ENCODE measurements at regions not wholly inside any gene's neighbourhood (a gene's known extent, or its start where the extent isn't known, plus 50 kb on each side); places are given as distances from the start of the nearest gene placed in this dataset.
"Not testable (repeated sequence)": the region's sequence is repeated elsewhere in the genome, so short reads cannot be mapped to it uniquely, and the experiment has no call there.

DNA sequence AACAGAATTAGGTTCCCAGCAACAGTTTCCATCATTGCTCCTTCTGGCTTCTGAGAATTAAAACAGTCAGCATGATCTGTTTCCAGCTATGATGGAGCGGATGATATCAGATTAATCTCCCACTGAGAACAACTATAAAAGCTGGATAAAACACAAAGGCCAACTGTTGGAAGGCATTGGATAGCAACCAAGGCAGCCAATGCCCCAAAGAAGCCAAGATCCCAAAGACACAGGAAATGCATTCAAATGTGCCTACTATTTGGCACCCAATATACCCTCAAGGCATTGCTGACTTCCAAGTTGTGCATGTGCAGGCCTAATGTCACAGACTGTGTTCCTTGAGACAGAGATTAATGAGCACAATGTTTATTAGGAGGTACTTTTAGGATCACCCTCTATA is 259.3 kb downstream of the ARHGAP12 start:
- peaks cover 12% of the 10 kb centered on the region for H3K4me1 ChIP-seq (ENCODE audit: control insufficient read depth, insufficient read depth, low read length)
- no peak overlapping the region for H3K9ac ChIP-seq (ENCODE audit: low read length)
- peak overlapping the region; percentile 71 for H3K27ac ChIP-seq (ENCODE audit: low read depth, low read length)
- H3K36me3 ChIP-seq (ENCODE audit: control insufficient read depth, insufficient read depth, low read length): no peaks in the 10 kb centered on the region
- H3K27me3 ChIP-seq (ENCODE audit: control insufficient read depth, insufficient read depth, low read length): no peaks in the 10 kb centered on the region
- H3K4me3 ChIP-seq (ENCODE audit: low read length): no peak overlapping the region

DNA sequence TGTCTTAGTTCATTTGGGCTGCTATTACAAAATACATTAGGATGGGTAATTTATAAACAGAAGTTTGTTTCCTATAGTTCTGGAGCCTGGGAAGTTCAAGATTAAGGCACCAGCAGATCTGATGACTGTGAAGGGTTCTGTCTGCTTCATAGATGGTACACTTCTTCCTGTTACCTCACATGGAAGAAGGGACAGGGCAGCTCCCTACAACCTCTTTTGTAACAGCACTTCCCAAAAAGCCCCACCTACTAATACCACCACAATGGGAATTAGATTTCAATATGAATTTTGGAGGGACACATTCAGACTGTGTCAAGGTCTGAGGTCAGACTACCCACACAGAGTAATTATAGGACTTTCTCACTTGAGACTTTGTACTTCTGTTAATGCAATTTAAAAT is 260.3 kb downstream of the ARHGAP12 start:
- H3K27ac ChIP-seq (ENCODE audit: low read depth, low read length): peak overlapping the region; percentile 71
- H3K27me3 ChIP-seq (ENCODE audit: control insufficient read depth, insufficient read depth, low read length): no peaks in the 10 kb centered on the region
- H3K36me3 ChIP-seq (ENCODE audit: control insufficient read depth, insufficient read depth, low read length): no peaks in the 10 kb centered on the region
- H3K9ac ChIP-seq (ENCODE audit: low read length): no peak overlapping the region
- peaks cover 15% of the 10 kb centered on the region for H3K4me1 ChIP-seq (ENCODE audit: control insufficient read depth, insufficient read depth, low read length)
- no peak overlapping the region for H3K4me3 ChIP-seq (ENCODE audit: low read length)

DNA sequence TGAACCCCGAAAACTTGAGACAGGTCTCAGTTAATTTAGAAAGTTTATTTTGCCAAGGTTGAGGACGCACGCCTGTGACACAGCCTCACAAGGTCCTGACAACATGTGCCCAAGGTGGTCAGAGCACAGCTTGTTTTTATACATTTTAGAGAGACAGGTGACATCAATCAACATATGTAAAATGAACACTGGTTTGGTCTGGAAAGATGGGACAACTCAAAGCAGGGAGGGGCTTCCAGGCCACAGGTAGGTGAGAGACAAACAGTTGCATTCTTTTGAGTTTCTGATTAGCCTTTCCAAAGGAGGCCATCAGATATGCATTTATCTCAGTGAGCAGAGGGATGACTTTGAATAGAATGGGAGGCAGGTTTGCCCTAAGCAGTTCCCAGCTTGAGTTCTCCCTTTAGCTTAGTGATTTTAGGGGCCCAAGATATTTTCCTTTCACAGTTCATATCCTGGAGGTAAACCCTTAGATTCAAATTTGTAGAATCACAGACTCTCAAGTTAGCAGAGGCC is 262.8 kb downstream of the ARHGAP12 start:
- H3K27ac ChIP-seq (ENCODE audit: low read depth, low read length): peak overlapping the region; percentile 48
- H3K27me3 ChIP-seq (ENCODE audit: control insufficient read depth, insufficient read depth, low read length); H3K36me3 ChIP-seq (ENCODE audit: control insufficient read depth, insufficient read depth, low read length); H3K4me3 ChIP-seq (ENCODE audit: low read length); H3K9ac ChIP-seq (ENCODE audit: low read length): not testable (repeated sequence)
- H3K4me1 ChIP-seq (ENCODE audit: control insufficient read depth, insufficient read depth, low read length): peaks cover 27% of the 10 kb centered on the region

DNA sequence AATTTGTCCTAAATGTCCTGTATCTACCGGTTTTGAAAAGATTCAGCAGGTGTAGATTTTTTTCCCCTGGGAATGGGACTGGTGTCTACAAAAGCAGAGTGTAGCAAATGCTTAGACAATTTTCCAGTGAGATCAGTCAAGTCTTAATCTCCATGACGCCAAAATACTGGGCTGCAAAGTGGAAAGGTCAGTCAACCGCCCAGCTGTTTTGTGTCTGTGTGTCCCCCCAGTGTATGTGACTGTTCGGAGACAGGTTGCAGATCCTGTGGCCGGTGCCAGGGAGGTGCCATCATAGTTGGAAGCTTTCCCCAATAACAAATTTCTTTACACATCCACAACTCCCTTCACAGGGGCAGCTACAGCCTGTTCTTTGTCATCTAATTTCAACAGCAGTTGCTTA is 263.8 kb downstream of the ARHGAP12 start:
- H3K4me3 ChIP-seq (ENCODE audit: low read length): no peak overlapping the region
- no peaks in the 10 kb centered on the region for H3K27me3 ChIP-seq (ENCODE audit: control insufficient read depth, insufficient read depth, low read length)
- H3K27ac ChIP-seq (ENCODE audit: low read depth, low read length): peak overlapping the region; percentile 48
- H3K4me1 ChIP-seq (ENCODE audit: control insufficient read depth, insufficient read depth, low read length): peaks cover 33% of the 10 kb centered on the region
- no peak overlapping the region for H3K9ac ChIP-seq (ENCODE audit: low read length)
- no peaks in the 10 kb centered on the region for H3K36me3 ChIP-seq (ENCODE audit: control insufficient read depth, insufficient read depth, low read length)

DNA sequence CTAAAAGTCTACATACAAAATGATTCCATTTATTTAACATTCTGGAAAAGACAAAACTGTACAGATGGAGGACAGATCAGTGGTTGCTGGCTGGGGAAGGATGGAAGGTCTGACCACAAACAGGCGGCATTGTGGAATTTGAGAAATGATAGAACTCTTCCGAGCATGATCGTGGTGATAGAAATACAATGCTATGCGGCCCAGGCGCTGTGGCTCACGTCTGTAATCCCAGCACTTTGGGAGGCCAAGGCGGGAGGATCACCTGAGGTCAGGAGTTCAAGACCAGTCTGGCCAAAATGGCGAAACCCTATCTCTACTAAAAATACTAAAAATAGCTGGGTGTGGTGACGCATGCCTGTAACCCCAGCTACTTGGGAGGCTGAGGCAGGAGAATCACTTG is 264.6 kb downstream of the ARHGAP12 start:
- H3K4me3 ChIP-seq (ENCODE audit: low read length); H3K27me3 ChIP-seq (ENCODE audit: control insufficient read depth, insufficient read depth, low read length); H3K9ac ChIP-seq (ENCODE audit: low read length); H3K36me3 ChIP-seq (ENCODE audit: control insufficient read depth, insufficient read depth, low read length): not testable (repeated sequence)
- Histone ChIP-seq H3K4me1 (ENCODE audit: control insufficient read depth, insufficient read depth, low read length) (peaks cover 35% of the 10 kb centered on the region), H3K27ac (ENCODE audit: low read depth, low read length) (peak overlapping the region; percentile 48)

DNA sequence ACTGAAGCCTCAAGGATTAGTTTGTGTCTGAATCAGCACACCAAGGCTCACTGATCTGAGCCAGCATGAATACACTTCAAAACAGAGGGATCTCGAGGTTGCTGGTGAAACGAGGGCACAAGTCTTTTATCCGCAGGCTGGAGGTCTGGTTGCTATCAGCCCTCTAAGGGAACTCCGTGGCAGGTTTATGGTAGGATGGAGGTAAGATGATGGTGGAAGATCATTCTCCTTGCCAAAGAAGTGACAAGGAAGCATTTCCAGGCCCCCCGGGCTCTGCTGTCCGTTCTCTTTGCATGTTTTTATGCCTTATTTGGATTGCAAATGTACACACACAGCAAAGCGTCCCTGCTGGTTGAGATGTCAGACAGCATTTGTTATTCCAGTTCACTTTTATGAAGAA is 268.3 kb downstream of the ARHGAP12 start:
- H3K4me1 ChIP-seq (ENCODE audit: control insufficient read depth, insufficient read depth, low read length): peaks cover 40% of the 10 kb centered on the region
- H3K27ac ChIP-seq (ENCODE audit: low read depth, low read length): peak overlapping the region; percentile 85
- no peak overlapping the region for H3K4me3 ChIP-seq (ENCODE audit: low read length)
- H3K9ac ChIP-seq (ENCODE audit: low read length): no peak overlapping the region
- no peaks in the 10 kb centered on the region for H3K27me3 ChIP-seq (ENCODE audit: control insufficient read depth, insufficient read depth, low read length)
- H3K36me3 ChIP-seq (ENCODE audit: control insufficient read depth, insufficient read depth, low read length): no peaks in the 10 kb centered on the region

DNA sequence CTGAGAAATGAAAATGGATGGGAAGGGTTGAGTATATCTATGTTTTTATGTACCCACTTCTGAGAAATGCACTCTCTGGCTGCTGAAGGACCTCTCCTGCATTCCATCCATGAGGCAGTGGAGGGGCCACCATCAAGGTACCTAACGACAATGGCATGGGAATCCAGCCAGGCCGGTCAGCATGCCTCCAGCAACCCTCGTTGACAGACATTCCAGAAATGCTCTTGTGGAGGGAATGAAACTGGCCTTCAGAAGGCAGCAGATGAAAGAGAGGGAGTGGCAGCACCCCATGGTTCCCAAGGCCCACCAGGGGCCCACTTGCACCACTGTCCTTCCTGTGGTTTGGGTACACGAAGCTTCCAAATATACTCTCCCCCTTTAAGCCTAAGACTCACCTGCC is 269.0 kb downstream of the ARHGAP12 start:
- no peak overlapping the region for H3K4me3 ChIP-seq (ENCODE audit: low read length)
- no peaks in the 10 kb centered on the region for H3K36me3 ChIP-seq (ENCODE audit: control insufficient read depth, insufficient read depth, low read length)
- no peak overlapping the region for H3K9ac ChIP-seq (ENCODE audit: low read length)
- no peaks in the 10 kb centered on the region for H3K27me3 ChIP-seq (ENCODE audit: control insufficient read depth, insufficient read depth, low read length)
- peaks cover 36% of the 10 kb centered on the region for H3K4me1 ChIP-seq (ENCODE audit: control insufficient read depth, insufficient read depth, low read length)
- peak overlapping the region; percentile 85 for H3K27ac ChIP-seq (ENCODE audit: low read depth, low read length)

DNA sequence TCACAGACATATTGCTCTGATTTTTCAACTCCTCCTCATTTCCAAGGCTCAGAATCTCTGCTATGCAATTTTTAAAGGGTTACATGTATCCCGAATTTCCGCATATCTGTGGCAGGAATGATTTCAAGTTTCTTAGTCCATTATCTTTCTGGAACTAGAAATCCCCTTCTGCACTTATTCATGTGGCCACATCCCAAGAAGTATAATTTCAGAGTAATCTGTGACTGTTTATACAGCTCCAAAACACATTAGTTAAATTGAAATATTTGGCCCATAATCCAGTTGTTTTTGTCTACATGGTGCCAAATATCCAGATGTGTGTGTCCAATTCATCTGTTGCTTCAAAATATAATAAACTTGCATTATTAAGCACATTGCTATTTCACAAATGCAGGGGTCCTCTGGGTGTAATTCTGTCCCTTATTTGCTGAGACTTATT is 271.2 kb downstream of the ARHGAP12 start:
- Histone ChIP-seq H3K36me3 (ENCODE audit: control insufficient read depth, insufficient read depth, low read length) (no peaks in the 10 kb centered on the region), H3K4me3 (ENCODE audit: low read length) (no peak overlapping the region), H3K9ac (ENCODE audit: low read length) (no peak overlapping the region), H3K27ac (ENCODE audit: low read depth, low read length) (peak overlapping the region; percentile 27), H3K4me1 (ENCODE audit: control insufficient read depth, insufficient read depth, low read length) (peaks cover 32% of the 10 kb centered on the region), H3K27me3 (ENCODE audit: control insufficient read depth, insufficient read depth, low read length) (no peaks in the 10 kb centered on the region)

DNA sequence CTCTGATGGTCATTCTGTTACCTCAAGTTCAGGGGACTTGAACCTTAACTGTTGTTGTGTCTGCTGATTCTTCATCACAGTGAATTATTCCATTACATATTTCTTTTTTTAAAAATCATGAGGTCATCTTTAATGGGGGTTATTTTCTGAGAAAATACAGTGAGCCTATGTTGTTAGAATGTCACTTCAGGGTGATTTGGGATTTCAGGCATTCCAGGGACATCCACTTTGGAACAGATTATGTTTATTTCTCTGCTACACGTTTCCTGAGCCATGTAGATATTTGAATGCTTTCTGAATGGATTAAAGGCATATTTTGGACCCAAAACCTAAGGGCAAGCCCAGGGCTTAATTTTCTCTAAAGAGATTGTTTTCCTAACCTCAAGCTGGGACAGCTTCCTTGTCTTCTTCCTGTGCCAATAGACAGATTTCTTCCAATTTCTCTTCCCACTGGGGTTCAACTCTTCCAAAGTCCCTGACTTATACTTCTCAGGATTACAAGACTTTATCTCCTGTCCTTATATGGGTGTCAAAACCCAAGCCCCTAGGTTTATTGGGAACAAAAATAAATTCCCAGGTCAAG is 271.7 kb downstream of the ARHGAP12 start:
- peaks cover 28% of the 10 kb centered on the region for H3K4me1 ChIP-seq (ENCODE audit: control insufficient read depth, insufficient read depth, low read length)
- no peak overlapping the region for H3K4me3 ChIP-seq (ENCODE audit: low read length)
- H3K27me3 ChIP-seq (ENCODE audit: control insufficient read depth, insufficient read depth, low read length): no peaks in the 10 kb centered on the region
- H3K9ac ChIP-seq (ENCODE audit: low read length): no peak overlapping the region
- H3K27ac ChIP-seq (ENCODE audit: low read depth, low read length): peak overlapping the region; percentile 27
- no peaks in the 10 kb centered on the region for H3K36me3 ChIP-seq (ENCODE audit: control insufficient read depth, insufficient read depth, low read length)

DNA sequence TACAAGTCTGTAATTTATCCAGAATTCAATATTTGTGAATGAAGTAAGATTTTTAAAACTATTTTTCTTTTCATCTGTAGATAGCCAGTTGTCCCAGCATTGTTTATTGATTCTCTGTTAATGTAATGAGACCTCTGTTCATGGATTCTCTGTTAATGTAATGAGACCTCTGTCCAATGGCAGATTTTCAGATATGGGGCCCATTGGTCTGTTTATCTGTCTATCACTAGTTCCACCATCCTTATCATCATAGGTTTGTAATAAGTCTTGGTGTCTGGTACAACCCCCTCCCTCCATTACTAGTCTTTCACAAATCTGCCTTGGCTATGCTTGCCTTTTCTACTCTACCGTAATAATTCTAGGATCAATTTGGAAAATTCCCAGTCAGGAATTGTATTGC is 276.6 kb downstream of the ARHGAP12 start:
- Histone ChIP-seq H3K27ac (ENCODE audit: low read depth, low read length) (no peak overlapping the region), H3K9ac (ENCODE audit: low read length) (no peak overlapping the region), H3K4me1 (ENCODE audit: control insufficient read depth, insufficient read depth, low read length) (peaks cover 3% of the 10 kb centered on the region), H3K4me3 (ENCODE audit: low read length) (no peak overlapping the region), H3K36me3 (ENCODE audit: control insufficient read depth, insufficient read depth, low read length) (no peaks in the 10 kb centered on the region), H3K27me3 (ENCODE audit: control insufficient read depth, insufficient read depth, low read length) (no peaks in the 10 kb centered on the region)

DNA sequence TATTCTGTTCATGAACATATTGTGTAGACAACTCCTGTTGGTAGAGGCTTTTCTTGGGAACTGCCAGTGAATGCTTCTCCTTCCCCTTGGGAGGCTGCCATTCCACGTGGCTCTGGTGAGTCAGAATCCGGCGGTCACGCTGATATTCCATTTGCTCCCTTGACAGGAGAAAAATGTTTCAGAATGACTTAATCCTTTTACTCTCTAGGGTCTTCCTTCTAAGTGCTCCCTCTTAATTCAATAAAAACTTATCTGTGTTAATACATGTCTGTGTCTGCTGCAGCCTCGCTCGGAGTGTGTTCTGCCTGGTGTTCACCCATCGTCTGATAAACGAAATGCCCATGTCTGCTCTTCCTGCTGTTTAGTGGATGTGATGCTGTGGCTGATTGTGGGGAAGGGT is 278.6 kb downstream of the ARHGAP12 start:
- Histone ChIP-seq H3K4me3 (ENCODE audit: low read length) (no peak overlapping the region), H3K36me3 (ENCODE audit: control insufficient read depth, insufficient read depth, low read length) (no peaks in the 10 kb centered on the region), H3K4me1 (ENCODE audit: control insufficient read depth, insufficient read depth, low read length) (no peaks in the 10 kb centered on the region)

DNA sequence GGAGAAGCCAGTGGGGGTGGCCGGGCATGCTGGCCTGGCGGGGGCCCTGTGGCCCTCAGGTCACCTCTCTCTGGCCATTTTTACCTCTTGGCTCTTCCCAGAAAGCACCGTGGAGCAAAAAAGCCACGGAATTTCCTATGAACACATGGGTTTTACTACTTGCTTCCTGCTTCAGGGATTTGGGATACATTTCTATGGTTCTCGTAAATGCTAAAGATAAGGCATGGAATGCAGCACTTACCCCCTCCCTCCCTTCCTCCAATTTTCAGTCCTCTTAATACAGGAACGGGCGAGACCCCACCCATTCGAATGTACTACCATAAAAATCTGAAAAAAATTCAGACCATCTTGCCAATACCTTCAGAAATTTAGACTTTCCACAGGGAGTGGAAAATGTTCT is 279.7 kb downstream of the ARHGAP12 start:
- H3K27me3 ChIP-seq (ENCODE audit: control insufficient read depth, insufficient read depth, low read length): no peaks in the 10 kb centered on the region
- no peak overlapping the region for H3K4me3 ChIP-seq (ENCODE audit: low read length)
- H3K4me1 ChIP-seq (ENCODE audit: control insufficient read depth, insufficient read depth, low read length): no peaks in the 10 kb centered on the region
- H3K36me3 ChIP-seq (ENCODE audit: control insufficient read depth, insufficient read depth, low read length): no peaks in the 10 kb centered on the region
- H3K27ac ChIP-seq (ENCODE audit: low read depth, low read length): no peak overlapping the region
- H3K9ac ChIP-seq (ENCODE audit: low read length): no peak overlapping the region

More for the DNA sequence above, 278.6 kb downstream of the ARHGAP12 start:
- H3K27me3 ChIP-seq (ENCODE audit: control insufficient read depth, insufficient read depth, low read length): no peaks in the 10 kb centered on the region
- H3K27ac ChIP-seq (ENCODE audit: low read depth, low read length): peak overlapping the region; percentile 49
- H3K9ac ChIP-seq (ENCODE audit: low read length): no peak overlapping the region

DNA sequence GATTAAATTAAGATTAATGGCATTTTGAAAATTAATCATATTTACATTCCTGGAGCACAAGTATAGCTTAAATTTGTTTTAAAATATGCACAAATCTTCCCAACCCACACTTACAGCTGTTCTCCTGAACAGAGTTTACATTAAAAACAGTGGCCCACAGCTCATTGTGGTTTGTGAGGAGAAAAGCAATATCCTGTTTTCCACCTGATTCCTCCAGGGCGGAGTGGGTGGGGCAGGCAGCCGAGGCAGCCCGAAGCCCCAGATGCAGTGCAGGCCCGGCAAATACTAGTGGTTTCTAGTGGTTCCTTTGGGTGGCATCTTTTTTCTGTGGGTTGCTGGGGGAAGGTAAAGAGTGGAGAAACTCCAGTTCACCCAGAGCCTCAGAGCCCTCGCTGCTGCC is 280.8 kb downstream of the ARHGAP12 start:
- no peak overlapping the region for H3K27ac ChIP-seq (ENCODE audit: low read depth, low read length)
- H3K4me3 ChIP-seq (ENCODE audit: low read length): no peak overlapping the region
- no peaks in the 10 kb centered on the region for H3K4me1 ChIP-seq (ENCODE audit: control insufficient read depth, insufficient read depth, low read length)
- H3K36me3 ChIP-seq (ENCODE audit: control insufficient read depth, insufficient read depth, low read length): no peaks in the 10 kb centered on the region
- no peak overlapping the region for H3K9ac ChIP-seq (ENCODE audit: low read length)
- no peaks in the 10 kb centered on the region for H3K27me3 ChIP-seq (ENCODE audit: control insufficient read depth, insufficient read depth, low read length)

Measured in rectal smooth muscle tissue (tissue), 1 donor.